ENCODE measurements at regions not wholly inside any gene's neighbourhood (a gene's known extent, or its start where the extent isn't known, plus 50 kb on each side); places are given as distances from the start of the nearest gene placed in this dataset.

DNA sequence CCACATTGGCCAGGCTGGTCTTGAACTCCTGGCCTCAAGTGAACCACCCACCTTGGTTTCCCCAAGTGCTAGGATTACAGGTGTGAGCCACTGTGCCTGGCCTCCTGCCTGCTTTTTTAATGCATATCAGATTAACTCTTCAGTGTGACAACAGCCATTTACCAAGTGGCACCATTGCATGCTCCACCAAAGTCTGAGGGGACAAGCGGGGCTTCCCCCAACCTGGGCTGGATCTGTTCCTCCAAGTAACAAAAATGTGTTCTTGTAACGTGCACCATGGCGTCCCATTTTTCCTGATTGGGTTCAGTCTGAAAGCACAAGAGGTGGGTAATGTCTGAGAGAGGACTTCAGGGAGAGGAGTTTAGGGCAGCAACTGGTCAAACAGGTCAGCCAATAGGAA lies 77.8 kb downstream of the TEX29 start:
- TF ChIP-seq, protein P1, sequence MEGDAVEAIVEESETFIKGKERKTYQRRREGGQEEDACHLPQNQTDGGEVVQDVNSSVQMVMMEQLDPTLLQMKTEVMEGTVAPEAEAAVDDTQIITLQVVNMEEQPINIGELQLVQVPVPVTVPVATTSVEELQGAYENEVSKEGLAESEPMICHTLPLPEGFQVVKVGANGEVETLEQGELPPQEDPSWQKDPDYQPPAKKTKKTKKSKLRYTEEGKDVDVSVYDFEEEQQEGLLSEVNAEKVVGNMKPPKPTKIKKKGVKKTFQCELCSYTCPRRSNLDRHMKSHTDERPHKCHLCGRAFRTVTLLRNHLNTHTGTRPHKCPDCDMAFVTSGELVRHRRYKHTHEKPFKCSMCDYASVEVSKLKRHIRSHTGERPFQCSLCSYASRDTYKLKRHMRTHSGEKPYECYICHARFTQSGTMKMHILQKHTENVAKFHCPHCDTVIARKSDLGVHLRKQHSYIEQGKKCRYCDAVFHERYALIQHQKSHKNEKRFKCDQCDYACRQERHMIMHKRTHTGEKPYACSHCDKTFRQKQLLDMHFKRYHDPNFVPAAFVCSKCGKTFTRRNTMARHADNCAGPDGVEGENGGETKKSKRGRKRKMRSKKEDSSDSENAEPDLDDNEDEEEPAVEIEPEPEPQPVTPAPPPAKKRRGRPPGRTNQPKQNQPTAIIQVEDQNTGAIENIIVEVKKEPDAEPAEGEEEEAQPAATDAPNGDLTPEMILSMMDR (conservative IDR thresholded peaks at IDR 0.05; ENCODE audit: low read depth in 2 of 2): no peak
- no peak for TF ChIP-seq EZH2 (IDR thresholded peaks at IDR 0.05; ENCODE audit: low read depth, unreplicated experiment)
- no peak for TF ChIP-seq EZH2phosphoT487 (IDR thresholded peaks at IDR 0.05; ENCODE audit: unreplicated experiment)
- no peak for TF ChIP-seq ZNF331 (CRISPR knock-in tag; IDR thresholded peaks at IDR 0.05; ENCODE audit: low read depth)
- TF ChIP-seq, protein P2, sequence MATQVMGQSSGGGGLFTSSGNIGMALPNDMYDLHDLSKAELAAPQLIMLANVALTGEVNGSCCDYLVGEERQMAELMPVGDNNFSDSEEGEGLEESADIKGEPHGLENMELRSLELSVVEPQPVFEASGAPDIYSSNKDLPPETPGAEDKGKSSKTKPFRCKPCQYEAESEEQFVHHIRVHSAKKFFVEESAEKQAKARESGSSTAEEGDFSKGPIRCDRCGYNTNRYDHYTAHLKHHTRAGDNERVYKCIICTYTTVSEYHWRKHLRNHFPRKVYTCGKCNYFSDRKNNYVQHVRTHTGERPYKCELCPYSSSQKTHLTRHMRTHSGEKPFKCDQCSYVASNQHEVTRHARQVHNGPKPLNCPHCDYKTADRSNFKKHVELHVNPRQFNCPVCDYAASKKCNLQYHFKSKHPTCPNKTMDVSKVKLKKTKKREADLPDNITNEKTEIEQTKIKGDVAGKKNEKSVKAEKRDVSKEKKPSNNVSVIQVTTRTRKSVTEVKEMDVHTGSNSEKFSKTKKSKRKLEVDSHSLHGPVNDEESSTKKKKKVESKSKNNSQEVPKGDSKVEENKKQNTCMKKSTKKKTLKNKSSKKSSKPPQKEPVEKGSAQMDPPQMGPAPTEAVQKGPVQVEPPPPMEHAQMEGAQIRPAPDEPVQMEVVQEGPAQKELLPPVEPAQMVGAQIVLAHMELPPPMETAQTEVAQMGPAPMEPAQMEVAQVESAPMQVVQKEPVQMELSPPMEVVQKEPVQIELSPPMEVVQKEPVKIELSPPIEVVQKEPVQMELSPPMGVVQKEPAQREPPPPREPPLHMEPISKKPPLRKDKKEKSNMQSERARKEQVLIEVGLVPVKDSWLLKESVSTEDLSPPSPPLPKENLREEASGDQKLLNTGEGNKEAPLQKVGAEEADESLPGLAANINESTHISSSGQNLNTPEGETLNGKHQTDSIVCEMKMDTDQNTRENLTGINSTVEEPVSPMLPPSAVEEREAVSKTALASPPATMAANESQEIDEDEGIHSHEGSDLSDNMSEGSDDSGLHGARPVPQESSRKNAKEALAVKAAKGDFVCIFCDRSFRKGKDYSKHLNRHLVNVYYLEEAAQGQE (IDR thresholded peaks at IDR 0.05; ENCODE audit: unreplicated experiment): no peak
- no peak for TF ChIP-seq POLR2AphosphoS5 (IDR thresholded peaks at IDR 0.05; ENCODE audit: low read depth)
- TF ChIP-seq CREB1 (CRISPR knock-in tag; IDR thresholded peaks at IDR 0.05; ENCODE audit: low read depth): no peak
- TF ChIP-seq NANOG (IDR thresholded peaks at IDR 0.05; ENCODE audit: borderline replicate concordance): no peak

Measured in GM23338 (cell line).